Fibroblast of lung (primary cell): ENCODE measurements at regions not wholly inside any gene's neighbourhood (a gene's known extent, or its start where the extent isn't known, plus 50 kb on each side); places are given as distances from the start of the nearest gene placed in this dataset.

Experiments
- CTCF ChIP-seq, 2 donors: IDR thresholded peaks in 1 of 2; conservative IDR thresholded peaks in 1 of 2; 1 replicate in 1 of 2; 2 replicates in 1 of 2; pipeline ENCODE4 v1.5.1; 2011 to 2012; ENCODE audit warnings: low read length in 2 of 2, control low read depth in 1 of 2, inconsistent platforms in 1 of 2, low read depth in 1 of 2, mild to moderate bottlenecking in 1 of 2
- EZH2 ChIP-seq: IDR thresholded peaks from 2 replicates; pipeline ENCODE4 v1.5.1; 2012; ENCODE audit warnings: low read length, control low read depth, mild to moderate bottlenecking; ENCODE audit errors: missing control alignments

- TF ChIP-seq CTCF (conservative IDR thresholded peaks at IDR 0.05 in 1 of 2, IDR thresholded peaks at IDR 0.05 in 1 of 2; ENCODE audit: low read depth in 1 of 2, low read length in 2 of 2) (no peak), EZH2 (no peak)
Observed at GRCh38 chr4:12172198-12172973, 743.7 kb upstream of the HS3ST1 start.
